ENCODE measurements at regions not wholly inside any gene's neighbourhood (a gene's known extent, or its start where the extent isn't known, plus 50 kb on each side); places are given as distances from the start of the nearest gene placed in this dataset.

- Histone ChIP-seq H3K4me1 (no peaks in the 10 kb centered on the region), H3K27me3 (no peaks in the 10 kb centered on the region), H3K27ac (no peak overlapping the region), H3K9me3 (no peaks in the 10 kb centered on the region), H3K4me3 (no peak overlapping the region), H3K36me3 (ENCODE audit: low read depth, missing control alignments) (no peaks in the 10 kb centered on the region)
- DNase-seq: no peak
- 47 to 51% methylated on average over 4 of the region's 4 CpGs for WGBS, 2 donors
- no peak for TF ChIP-seq POLR2A (IDR thresholded peaks at IDR 0.05)
- TF ChIP-seq, protein P1, sequence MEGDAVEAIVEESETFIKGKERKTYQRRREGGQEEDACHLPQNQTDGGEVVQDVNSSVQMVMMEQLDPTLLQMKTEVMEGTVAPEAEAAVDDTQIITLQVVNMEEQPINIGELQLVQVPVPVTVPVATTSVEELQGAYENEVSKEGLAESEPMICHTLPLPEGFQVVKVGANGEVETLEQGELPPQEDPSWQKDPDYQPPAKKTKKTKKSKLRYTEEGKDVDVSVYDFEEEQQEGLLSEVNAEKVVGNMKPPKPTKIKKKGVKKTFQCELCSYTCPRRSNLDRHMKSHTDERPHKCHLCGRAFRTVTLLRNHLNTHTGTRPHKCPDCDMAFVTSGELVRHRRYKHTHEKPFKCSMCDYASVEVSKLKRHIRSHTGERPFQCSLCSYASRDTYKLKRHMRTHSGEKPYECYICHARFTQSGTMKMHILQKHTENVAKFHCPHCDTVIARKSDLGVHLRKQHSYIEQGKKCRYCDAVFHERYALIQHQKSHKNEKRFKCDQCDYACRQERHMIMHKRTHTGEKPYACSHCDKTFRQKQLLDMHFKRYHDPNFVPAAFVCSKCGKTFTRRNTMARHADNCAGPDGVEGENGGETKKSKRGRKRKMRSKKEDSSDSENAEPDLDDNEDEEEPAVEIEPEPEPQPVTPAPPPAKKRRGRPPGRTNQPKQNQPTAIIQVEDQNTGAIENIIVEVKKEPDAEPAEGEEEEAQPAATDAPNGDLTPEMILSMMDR (IDR thresholded peaks at IDR 0.05): no peak
- intact Hi-C loops (cut with DNase I; ENCODE audit: low total_unique reads): no loop called here
These were observed 403.0 kb upstream of the CNKSR2 start for GRCh38 chrX:20971250-20971649.

GRCh38 chrX:20969565-20969964, 404.7 kb upstream of the CNKSR2 start:
- H3K9me3 ChIP-seq: no peaks in the 10 kb centered on the region
- no peaks in the 10 kb centered on the region for H3K36me3 ChIP-seq (ENCODE audit: low read depth, missing control alignments)
- H3K27ac ChIP-seq: no peak overlapping the region
- WGBS, 2 donors: 33 to 43% methylated on average over 1 of the region's 1 CpG
- no peak for DNase-seq
- TF ChIP-seq POLR2A (IDR thresholded peaks at IDR 0.05): no peak
- TF ChIP-seq, protein P1 (IDR thresholded peaks at IDR 0.05): no peak
- H3K4me1 ChIP-seq: no peaks in the 10 kb centered on the region
- intact Hi-C loops (cut with DNase I; ENCODE audit: low total_unique reads): no loop called here
- H3K27me3 ChIP-seq: no peaks in the 10 kb centered on the region
- H3K4me3 ChIP-seq: no peak overlapping the region

- Histone ChIP-seq H3K27ac (no peak overlapping the region), H3K4me3 (no peak overlapping the region), H3K4me1 (no peaks in the 10 kb centered on the region), H3K27me3 (no peaks in the 10 kb centered on the region), H3K36me3 (ENCODE audit: low read depth, missing control alignments) (no peaks in the 10 kb centered on the region), H3K9me3 (no peaks in the 10 kb centered on the region)
- WGBS, 2 donors: 52 to 54% methylated on average over 2 of the region's 2 CpGs
- no peak for DNase-seq
- TF ChIP-seq, protein P1 (IDR thresholded peaks at IDR 0.05): no peak
- TF ChIP-seq POLR2A (IDR thresholded peaks at IDR 0.05): no peak
- intact Hi-C loops (cut with DNase I; ENCODE audit: low total_unique reads): no loop called here
These were observed 405.2 kb upstream of the CNKSR2 start for GRCh38 chrX:20968996-20969395.

GRCh38 chrX:20967725-20968124, 406.5 kb upstream of the CNKSR2 start:
- Histone ChIP-seq H3K27me3 (no peaks in the 10 kb centered on the region), H3K27ac (no peak overlapping the region), H3K4me3 (no peak overlapping the region), H3K36me3 (ENCODE audit: low read depth, missing control alignments) (no peaks in the 10 kb centered on the region), H3K4me1 (no peaks in the 10 kb centered on the region), H3K9me3 (no peaks in the 10 kb centered on the region)
- DNase-seq: no peak
- intact Hi-C loops (cut with DNase I; ENCODE audit: low total_unique reads): no loop called here
- TF ChIP-seq, protein P1 (IDR thresholded peaks at IDR 0.05): no peak
- TF ChIP-seq POLR2A (IDR thresholded peaks at IDR 0.05): no peak

GRCh38 chrX:20965270-20966044, 408.8 kb upstream of the CNKSR2 start:
- 54 to 62% methylated on average over 5 of the region's 5 CpGs for WGBS, 2 donors
- intact Hi-C loops (cut with DNase I; ENCODE audit: low total_unique reads): no loop called here
- no peaks in the 10 kb centered on the region for H3K9me3 ChIP-seq
- no peaks in the 10 kb centered on the region for H3K4me1 ChIP-seq
- no peaks in the 10 kb centered on the region for H3K27me3 ChIP-seq
- no peak for DNase-seq
- no peaks in the 10 kb centered on the region for H3K36me3 ChIP-seq (ENCODE audit: low read depth, missing control alignments)
- no peak overlapping the region for H3K4me3 ChIP-seq
- no peak overlapping the region for H3K27ac ChIP-seq
- TF ChIP-seq, protein P1 (IDR thresholded peaks at IDR 0.05): no peak
- TF ChIP-seq POLR2A (IDR thresholded peaks at IDR 0.05): no peak
